Smooth muscle cell (in vitro differentiated cells): ENCODE measurements at regions not wholly inside any gene's neighbourhood (a gene's known extent, or its start where the extent isn't known, plus 50 kb on each side); places are given as distances from the start of the nearest gene placed in this dataset.

ENCODE experiments used
- DNase-seq: peaks from one replicate; lab custom pipeline; 2025; ENCODE audit not compliant: unreplicated experiment; lab: John Stamatoyannopoulos, UW
- H2AFZ ChIP-seq: fragments of 200-600 bp; sonication (generic); 2 replicates; pipeline ENCODE4 v1.6.0; 2016; ENCODE audit warnings: antibody characterized with exemption, low read depth, mild to moderate bottlenecking
- H3F3A ChIP-seq: fragments of 200-600 bp; sonication (generic); 2 replicates; pipeline ENCODE4 v1.6.0; 2017; ENCODE audit warnings: antibody characterized with exemption, low read depth
- H3K27ac ChIP-seq: fragments of 200-600 bp; sonication (generic); 2 replicates; pipeline ENCODE4 v1.5.1; 2016; ENCODE audit warnings: low read depth, mild to moderate bottlenecking
- H3K27me3 ChIP-seq: fragments of 200-600 bp; sonication (generic); 2 replicates; pipeline ENCODE4 v1.6.1; 2016; ENCODE audit warnings: low read depth, mild to moderate bottlenecking
- H3K36me3 ChIP-seq: fragments of 200-600 bp; sonication (generic); 2 replicates; pipeline ENCODE4 v1.5.1; 2016; ENCODE audit warnings: low read depth
- H3K4me1 ChIP-seq: fragments of 200-600 bp; sonication (generic); 2 replicates; pipeline ENCODE4 v1.5.1; 2016; ENCODE audit warnings: low read depth
- H3K4me2 ChIP-seq: fragments of 200-600 bp; sonication (generic); 2 replicates; pipeline ENCODE4 v1.6.0; 2016; ENCODE audit warnings: mild to moderate bottlenecking
- H3K4me3 ChIP-seq: fragments of 200-600 bp; sonication (generic); 2 replicates; pipeline ENCODE4 v1.5.1; 2016; ENCODE audit warnings: mild to moderate bottlenecking
- H3K79me2 ChIP-seq: fragments of 200-600 bp; sonication (generic); 2 replicates; pipeline ENCODE4 v1.6.0; 2016; ENCODE audit warnings: low read depth, mild to moderate bottlenecking
- H3K9ac ChIP-seq: fragments of 200-600 bp; sonication (generic); 2 replicates; pipeline ENCODE4 v1.6.0; 2016; ENCODE audit warnings: low read depth
- H3K9me3 ChIP-seq: fragments of 200-600 bp; sonication (generic); replicated peaks from 2 replicates; pipeline ENCODE4 v1.5.1; 2016; ENCODE audit warnings: low read depth
- H4K20me1 ChIP-seq: fragments of 200-600 bp; sonication (generic); 2 replicates; pipeline ENCODE4 v1.6.0; 2016; ENCODE audit warnings: low read depth
- WGBS: methylation state at CpG from one replicate; pipeline ENCODE4 v1.1.7; 2016; ENCODE audit warnings: low lambda C conversion rate; 5-methylcytosine and 5-hydroxymethylcytosine counted together
- TF ChIP-seq, protein P1 (sequence below): fragments of 200-600 bp; sonication (generic); IDR thresholded peaks from 2 replicates; pipeline ENCODE4 v1.5.1; 2017; ENCODE audit warnings: borderline replicate concordance, mild to moderate bottlenecking, antibody characterized with exemption; ENCODE audit not compliant: insufficient read depth, poor library complexity, severe bottlenecking

DNA sequence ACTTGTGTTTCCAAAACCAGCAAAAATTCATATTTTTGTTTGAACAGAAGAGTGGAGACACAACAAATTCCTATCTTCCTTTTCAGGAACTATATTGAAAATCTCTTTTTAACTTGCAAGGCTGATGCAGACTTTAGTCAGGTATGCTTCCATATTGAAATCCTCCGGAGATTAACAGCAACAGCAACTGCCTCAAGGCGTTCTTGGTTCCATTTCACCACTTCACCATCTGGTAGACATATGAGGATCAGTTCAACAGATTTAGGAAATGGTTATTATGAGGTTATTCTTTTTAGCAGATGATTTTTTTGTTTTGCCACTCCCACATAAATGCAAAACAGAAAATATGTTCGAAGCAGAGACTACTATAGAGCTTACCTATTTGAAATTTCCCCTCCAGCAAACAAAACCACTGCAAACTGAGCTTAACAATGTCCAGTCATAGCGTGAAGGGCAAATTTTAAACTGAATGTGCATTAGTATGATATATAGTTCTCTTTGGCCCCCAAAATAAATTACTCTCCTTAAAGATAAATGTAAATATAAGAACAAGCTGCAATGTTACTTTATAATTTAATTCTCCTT lies 520.5 kb upstream of the ADGRB3 start:
- no peaks in the 10 kb centered on the region for H3K36me3 ChIP-seq
- no peaks in the 10 kb centered on the region for H4K20me1 ChIP-seq
- no peak overlapping the region for H3K27ac ChIP-seq
- no peaks in the 10 kb centered on the region for H3K27me3 ChIP-seq
- TF ChIP-seq, protein P1, sequence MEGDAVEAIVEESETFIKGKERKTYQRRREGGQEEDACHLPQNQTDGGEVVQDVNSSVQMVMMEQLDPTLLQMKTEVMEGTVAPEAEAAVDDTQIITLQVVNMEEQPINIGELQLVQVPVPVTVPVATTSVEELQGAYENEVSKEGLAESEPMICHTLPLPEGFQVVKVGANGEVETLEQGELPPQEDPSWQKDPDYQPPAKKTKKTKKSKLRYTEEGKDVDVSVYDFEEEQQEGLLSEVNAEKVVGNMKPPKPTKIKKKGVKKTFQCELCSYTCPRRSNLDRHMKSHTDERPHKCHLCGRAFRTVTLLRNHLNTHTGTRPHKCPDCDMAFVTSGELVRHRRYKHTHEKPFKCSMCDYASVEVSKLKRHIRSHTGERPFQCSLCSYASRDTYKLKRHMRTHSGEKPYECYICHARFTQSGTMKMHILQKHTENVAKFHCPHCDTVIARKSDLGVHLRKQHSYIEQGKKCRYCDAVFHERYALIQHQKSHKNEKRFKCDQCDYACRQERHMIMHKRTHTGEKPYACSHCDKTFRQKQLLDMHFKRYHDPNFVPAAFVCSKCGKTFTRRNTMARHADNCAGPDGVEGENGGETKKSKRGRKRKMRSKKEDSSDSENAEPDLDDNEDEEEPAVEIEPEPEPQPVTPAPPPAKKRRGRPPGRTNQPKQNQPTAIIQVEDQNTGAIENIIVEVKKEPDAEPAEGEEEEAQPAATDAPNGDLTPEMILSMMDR: no peak
- H3K9me3 ChIP-seq: no peaks in the 10 kb centered on the region
- H3K9ac ChIP-seq: no peak overlapping the region
- no peaks in the 10 kb centered on the region for H3K79me2 ChIP-seq
- no peak overlapping the region for H2AFZ ChIP-seq
- H3F3A ChIP-seq: no peaks in the 10 kb centered on the region
- H3K4me2 ChIP-seq: no peak overlapping the region
- DNase-seq: no peak
- H3K4me3 ChIP-seq: no peak overlapping the region
- no peaks in the 10 kb centered on the region for H3K4me1 ChIP-seq
- WGBS: 88% methylated on average over 4 of the region's 4 CpGs

DNA sequence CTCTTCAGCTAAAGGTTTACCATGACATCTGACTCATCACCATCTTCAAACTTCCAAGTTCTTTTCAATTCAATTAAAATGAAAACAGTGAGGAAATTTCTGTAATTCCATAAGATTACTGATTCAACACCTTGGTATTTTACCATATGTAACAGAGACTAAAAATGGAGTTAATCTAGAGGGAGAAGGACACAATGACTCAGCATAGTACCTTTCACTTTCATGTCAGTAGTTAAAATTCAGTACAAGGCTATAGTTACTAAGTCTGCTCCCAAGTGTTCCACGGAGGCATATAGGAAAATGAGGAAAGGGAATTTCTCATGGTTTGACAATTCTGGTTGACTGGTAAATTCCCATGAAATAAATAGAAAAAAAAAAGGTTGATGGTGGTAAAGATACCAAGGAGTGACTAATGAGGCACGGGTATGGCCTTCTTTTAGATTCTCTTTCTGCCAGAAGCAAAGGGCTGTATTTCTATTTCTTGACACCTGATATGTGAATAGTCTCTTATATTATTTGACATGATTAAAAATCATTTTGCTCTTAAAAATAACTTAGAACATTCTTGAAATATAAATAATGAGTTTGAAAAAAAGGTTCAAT lies 526.7 kb upstream of the ADGRB3 start:
- Histone ChIP-seq H3K4me3 (no peak overlapping the region), H3K4me1 (no peaks in the 10 kb centered on the region), H3K4me2 (no peak overlapping the region), H3K9ac (no peak overlapping the region), H3K79me2 (no peaks in the 10 kb centered on the region), H3F3A (no peaks in the 10 kb centered on the region), H3K27ac (peak overlapping the region; percentile 30), H4K20me1 (no peaks in the 10 kb centered on the region), H3K36me3 (no peaks in the 10 kb centered on the region), H3K27me3 (no peaks in the 10 kb centered on the region), H2AFZ (no peak overlapping the region), H3K9me3 (no peaks in the 10 kb centered on the region)
- WGBS: 65% methylated on average over 2 of the region's 2 CpGs
- TF ChIP-seq, protein P1: no peak
- no peak for DNase-seq

DNA sequence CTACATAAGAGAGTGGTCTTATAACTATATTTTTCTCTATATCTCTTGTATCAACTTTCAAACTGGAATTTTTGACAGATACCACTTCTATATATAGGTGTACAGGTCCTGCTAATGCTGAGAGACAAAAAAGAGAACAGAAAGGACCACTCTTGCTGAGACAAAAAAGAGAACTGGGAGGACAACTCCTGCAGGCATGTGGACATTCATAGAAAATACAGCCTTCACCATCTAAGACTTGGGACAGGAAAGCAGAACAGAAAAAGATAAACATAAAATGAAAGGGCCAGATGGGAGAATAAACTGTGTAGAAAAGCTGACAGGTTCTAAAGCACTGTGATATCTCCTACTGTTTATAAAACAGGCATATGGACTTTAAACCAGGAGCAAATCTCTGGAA lies 541.0 kb upstream of the ADGRB3 start:
- no peaks in the 10 kb centered on the region for H3K27me3 ChIP-seq
- H4K20me1 ChIP-seq: no peaks in the 10 kb centered on the region
- H3K4me2 ChIP-seq: no peak overlapping the region
- no peak for DNase-seq
- H3K36me3 ChIP-seq: no peaks in the 10 kb centered on the region
- H3K4me3 ChIP-seq: no peak overlapping the region
- no peak overlapping the region for H3K27ac ChIP-seq
- no peaks in the 10 kb centered on the region for H3F3A ChIP-seq
- no peak overlapping the region for H3K9ac ChIP-seq
- no peaks in the 10 kb centered on the region for H3K79me2 ChIP-seq
- H3K9me3 ChIP-seq: no peaks in the 10 kb centered on the region
- no peak overlapping the region for H2AFZ ChIP-seq
- H3K4me1 ChIP-seq: no peaks in the 10 kb centered on the region
- TF ChIP-seq, protein P1: no peak
